ENCODE measurements at regions not wholly inside any gene's neighbourhood (a gene's known extent, or its start where the extent isn't known, plus 50 kb on each side); places are given as distances from the start of the nearest gene placed in this dataset.

DNA sequence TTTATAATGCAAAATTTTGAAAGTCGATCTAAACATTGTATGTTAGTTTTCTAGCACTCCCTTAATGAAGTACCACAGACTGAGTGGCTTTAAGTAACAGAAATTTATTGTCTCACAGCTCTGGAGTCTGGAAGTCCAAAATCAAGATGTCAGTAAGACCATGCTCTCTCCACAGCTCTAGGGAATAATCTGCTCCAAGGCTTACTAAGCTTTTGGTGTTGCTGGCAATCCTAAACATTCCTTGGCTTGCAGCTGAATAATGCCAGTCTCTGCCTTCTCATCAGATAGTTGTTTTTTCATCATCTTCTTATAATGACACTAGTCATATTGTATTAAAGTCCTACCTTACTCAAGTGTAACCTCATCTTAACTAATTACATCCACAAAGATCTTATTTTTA, 102.2 kb downstream of the RASSF9 start:
- DNase-seq (ENCODE audit: low read depth in 2 of 3, low spot score in 1 of 3): no peak

DNA sequence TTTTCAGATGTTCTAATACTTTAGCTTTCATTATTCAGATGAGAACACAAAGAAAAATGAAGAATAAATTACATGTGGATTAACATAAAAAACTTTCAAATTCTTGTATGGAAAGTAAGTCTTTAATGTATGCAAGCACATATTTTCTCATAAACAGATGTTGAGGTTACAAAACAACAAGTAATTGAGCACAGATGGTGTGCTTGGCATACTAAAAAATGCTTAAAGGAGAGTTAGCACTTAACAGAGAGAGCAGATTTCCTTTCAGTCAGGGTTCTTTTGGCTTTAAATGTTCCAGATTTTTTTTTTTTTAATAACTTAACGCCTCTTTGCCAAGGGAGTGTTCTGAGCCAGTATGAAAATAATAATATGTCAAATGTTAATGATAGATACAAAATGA, 96.0 kb downstream of the RASSF9 start:
- no peak for DNase-seq (ENCODE audit: low read depth in 2 of 3, low spot score in 1 of 3)

DNA sequence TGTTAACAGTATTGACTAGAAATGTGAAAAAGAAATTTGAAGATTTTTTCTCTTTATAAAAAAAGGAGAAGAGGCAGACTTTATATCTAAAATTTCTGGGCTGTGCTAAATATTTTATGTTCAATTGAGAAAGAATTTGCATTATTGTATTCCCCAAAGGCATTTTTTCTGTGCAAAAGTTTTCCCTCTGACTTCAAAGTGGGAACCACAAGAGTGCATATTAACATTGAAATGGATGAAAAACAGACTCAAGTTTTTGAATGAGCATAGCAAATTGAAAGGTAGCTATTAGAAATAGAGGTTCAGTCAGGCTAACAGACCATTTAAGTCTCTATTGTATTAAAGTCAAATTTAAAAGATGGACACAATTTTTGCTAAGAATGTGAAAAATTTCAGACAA, 95.2 kb downstream of the RASSF9 start:
- DNase-seq (ENCODE audit: low read depth in 2 of 3, low spot score in 1 of 3): no peak

DNA sequence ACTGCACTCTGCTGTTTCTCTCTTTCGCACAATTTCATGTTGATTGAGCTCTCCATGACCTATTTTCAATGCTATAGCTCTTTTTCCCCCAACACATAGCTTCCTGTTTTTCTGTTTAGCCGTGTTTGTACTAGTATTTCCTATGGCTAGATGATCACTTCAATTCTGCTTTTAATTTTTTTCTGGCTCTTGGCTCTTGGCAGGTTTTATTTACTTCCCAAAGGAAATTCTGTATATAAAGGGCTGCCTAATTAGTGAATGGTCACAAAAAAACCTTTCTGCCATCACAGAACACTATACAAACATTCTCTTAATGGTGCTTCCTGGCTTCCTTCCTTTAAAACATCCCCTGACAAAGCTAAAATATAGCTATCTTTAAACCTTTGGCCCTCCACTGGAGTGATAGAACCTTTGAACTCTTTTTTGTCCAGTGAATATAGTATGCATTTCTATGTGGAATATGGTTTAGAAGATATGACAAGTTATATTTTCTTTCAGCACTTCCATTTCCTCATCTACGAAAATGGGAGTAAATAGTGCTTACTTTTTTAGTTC, 88.2 kb downstream of the RASSF9 start:
- DNase-seq (ENCODE audit: low read depth in 2 of 3, low spot score in 1 of 3): no peak

Data from stimulated activated CD4-positive, alpha-beta T cell treated with anti-CD3 and anti-CD28 coated beads, Interleukin-12 subunit alpha, Interleukin-12 subunit beta, amount 100 ng/mL, for 48 hours (primary cell).